ENCODE measurements at regions not wholly inside any gene's neighbourhood (a gene's known extent, or its start where the extent isn't known, plus 50 kb on each side); places are given as distances from the start of the nearest gene placed in this dataset.

DNA sequence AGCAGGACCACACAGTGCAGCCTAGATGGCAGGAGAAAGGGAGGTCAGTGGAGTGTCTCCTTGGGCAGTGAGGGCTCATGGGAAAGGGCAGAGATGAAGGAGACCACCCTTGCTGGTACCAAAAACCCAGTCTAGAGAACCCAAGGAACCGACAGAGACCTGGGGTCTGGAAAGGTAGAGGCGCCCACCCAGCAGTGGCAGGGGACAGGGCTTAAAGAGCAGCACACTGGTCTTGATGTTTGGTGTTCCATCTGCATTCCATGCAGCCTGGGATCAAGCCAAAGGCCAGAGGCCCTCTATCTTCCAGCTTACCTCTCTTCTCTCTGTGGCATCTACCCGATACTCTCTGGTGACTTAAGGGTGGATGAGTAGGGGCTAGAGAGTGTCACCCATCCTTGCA, 127.5 kb downstream of the PJA1 start:
- Histone ChIP-seq H3K27ac (no peak overlapping the region), H3K9me3 (no peaks in the 10 kb centered on the region), H3K27me3 (no peaks in the 10 kb centered on the region), H3K4me3 (no peak overlapping the region), H3K36me3 (no peaks in the 10 kb centered on the region), H3K4me1 (no peaks in the 10 kb centered on the region)
- intact Hi-C loops (cut with DNase I): no loop called here
- no peak for ATAC-seq
- no peak for DNase-seq
- no peak for TF ChIP-seq CTCF (IDR thresholded peaks at IDR 0.05)
- no peak for TF ChIP-seq POLR2A (IDR thresholded peaks at IDR 0.05)
- WGBS (ENCODE audit: insufficient coverage, low coverage, low lambda C conversion rate, missing lambda C conversion rate): no CpG with 5 or more reads among the region's 3 CpGs

GRCh38 chrX:69036674-69037573, 128.3 kb downstream of the PJA1 start:
- H3K4me3 ChIP-seq: no peak overlapping the region
- ATAC-seq: no peak
- DNase-seq: no peak
- no peak for TF ChIP-seq CTCF (IDR thresholded peaks at IDR 0.05)
- no peak for TF ChIP-seq POLR2A (IDR thresholded peaks at IDR 0.05)
- H3K27me3 ChIP-seq: no peaks in the 10 kb centered on the region
- H3K4me1 ChIP-seq: no peaks in the 10 kb centered on the region
- H3K27ac ChIP-seq: no peak overlapping the region
- no peaks in the 10 kb centered on the region for H3K9me3 ChIP-seq
- intact Hi-C loops (cut with DNase I): no loop called here
- H3K36me3 ChIP-seq: no peaks in the 10 kb centered on the region
- 67% methylated on average over 11 of the region's 14 CpGs for WGBS (ENCODE audit: insufficient coverage, low coverage, low lambda C conversion rate, missing lambda C conversion rate)

GRCh38 chrX:69034451-69034850, 130.8 kb downstream of the PJA1 start:
- DNase-seq: no peak
- 80% methylated on average over 1 of the region's 6 CpGs for WGBS (ENCODE audit: insufficient coverage, low coverage, low lambda C conversion rate, missing lambda C conversion rate)
- Histone ChIP-seq H3K9me3 (no peaks in the 10 kb centered on the region), H3K27ac (no peak overlapping the region), H3K4me3 (no peak overlapping the region), H3K36me3 (no peaks in the 10 kb centered on the region), H3K4me1 (no peaks in the 10 kb centered on the region), H3K27me3 (no peaks in the 10 kb centered on the region)
- no peak for ATAC-seq
- intact Hi-C loops (cut with DNase I): no loop called here
- no peak for TF ChIP-seq CTCF (IDR thresholded peaks at IDR 0.05)
- TF ChIP-seq POLR2A (IDR thresholded peaks at IDR 0.05): no peak

DNA sequence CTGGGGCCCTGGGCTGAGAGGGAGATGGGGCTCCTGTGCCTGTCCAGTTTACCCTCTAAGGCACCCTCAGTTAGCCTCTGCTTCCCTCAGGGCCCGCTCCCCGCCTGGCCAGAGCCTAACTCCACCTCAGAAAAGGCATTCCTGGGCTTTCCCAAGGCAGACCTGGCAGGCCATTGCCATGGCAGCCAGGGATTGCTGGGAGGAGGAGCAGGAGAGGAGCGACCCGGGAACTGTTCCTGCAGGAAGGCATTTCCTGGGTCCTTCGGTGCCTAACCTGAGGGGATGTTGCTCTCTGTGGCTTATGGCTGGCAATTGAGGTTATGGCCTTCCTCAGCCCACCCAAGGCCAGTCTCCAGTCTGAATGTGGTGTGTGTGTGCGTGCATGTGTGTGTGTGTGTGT, 131.3 kb downstream of the PJA1 start:
- Histone ChIP-seq H3K4me1 (no peaks in the 10 kb centered on the region), H3K9me3 (no peaks in the 10 kb centered on the region), H3K36me3 (no peaks in the 10 kb centered on the region), H3K4me3 (no peak overlapping the region), H3K27ac (no peak overlapping the region), H3K27me3 (no peaks in the 10 kb centered on the region)
- intact Hi-C loops (cut with DNase I): no loop called here
- WGBS (ENCODE audit: insufficient coverage, low coverage, low lambda C conversion rate, missing lambda C conversion rate): 74% methylated on average over 3 of the region's 6 CpGs
- DNase-seq (no peak), ATAC-seq (peak in 1 of 4 donors; percentile 26)
- TF ChIP-seq CTCF (IDR thresholded peaks at IDR 0.05) (no peak), POLR2A (IDR thresholded peaks at IDR 0.05) (no peak)
